SH-SY5Y (cell line): ENCODE measurements at regions not wholly inside any gene's neighbourhood (a gene's known extent, or its start where the extent isn't known, plus 50 kb on each side); places are given as distances from the start of the nearest gene placed in this dataset.

ENCODE experiments used
- GATA2 ChIP-seq: IDR thresholded peaks from 2 replicates; pipeline ENCODE4 v1.6.1; 2011; ENCODE audit warnings: mild to moderate bottlenecking, low read depth, low read length
- GATA3 ChIP-seq: IDR thresholded peaks from 2 replicates; pipeline ENCODE4 v1.6.1; 2011; ENCODE audit warnings: low read depth, mild to moderate bottlenecking, low read length, moderate library complexity

- no peak for TF ChIP-seq GATA3
- TF ChIP-seq GATA2, result no peak
Measured at GRCh38 chr3:150273396-150273795, 134.7 kb upstream of the TSC22D2 start.
